NCI-H446 (cell line): ENCODE measurements at regions not wholly inside any gene's neighbourhood (a gene's known extent, or its start where the extent isn't known, plus 50 kb on each side); places are given as distances from the start of the nearest gene placed in this dataset.

Source experiments
- DNase-seq, 2 experiments: peaks; one replicate each; lab custom pipeline; 2025; lab: John Stamatoyannopoulos, UW

- DNase-seq, result no peak
Measured at GRCh38 chr13:59533561-59534555, 629.9 kb downstream of the DIAPH3 start.

DNA sequence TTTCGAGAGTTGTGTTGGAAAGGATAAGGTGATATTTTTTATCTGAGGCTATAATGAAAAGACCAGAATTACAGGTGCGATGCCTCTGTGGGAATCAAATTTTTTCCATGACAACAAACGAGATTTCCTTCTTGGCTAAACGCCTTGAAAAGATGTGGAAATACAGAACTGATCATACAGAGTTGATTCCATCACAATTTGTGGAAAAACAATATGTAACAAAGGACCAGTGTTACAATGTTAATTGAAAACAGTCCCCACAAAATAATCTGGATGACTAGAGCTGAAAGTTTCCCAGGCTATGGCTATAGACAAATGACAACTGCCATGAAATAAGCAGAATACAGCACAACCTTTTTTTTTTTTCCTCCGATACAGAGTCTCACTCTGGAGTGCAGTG is 628.9 kb downstream of the DIAPH3 start:
- DNase-seq, result no peak

- DNase-seq, result no peak
Measured at GRCh38 chr13:59537500-59537899, 626.2 kb downstream of the DIAPH3 start.

- DNase-seq, result no peak
Measured at GRCh38 chr13:59538512-59538911, 625.2 kb downstream of the DIAPH3 start.

GRCh38 chr13:59542303-59542702 is 621.4 kb downstream of the DIAPH3 start:
- DNase-seq, result no peak

GRCh38 chr13:59543418-59543817 is 620.3 kb downstream of the DIAPH3 start:
- DNase-seq, result no peak

DNA sequence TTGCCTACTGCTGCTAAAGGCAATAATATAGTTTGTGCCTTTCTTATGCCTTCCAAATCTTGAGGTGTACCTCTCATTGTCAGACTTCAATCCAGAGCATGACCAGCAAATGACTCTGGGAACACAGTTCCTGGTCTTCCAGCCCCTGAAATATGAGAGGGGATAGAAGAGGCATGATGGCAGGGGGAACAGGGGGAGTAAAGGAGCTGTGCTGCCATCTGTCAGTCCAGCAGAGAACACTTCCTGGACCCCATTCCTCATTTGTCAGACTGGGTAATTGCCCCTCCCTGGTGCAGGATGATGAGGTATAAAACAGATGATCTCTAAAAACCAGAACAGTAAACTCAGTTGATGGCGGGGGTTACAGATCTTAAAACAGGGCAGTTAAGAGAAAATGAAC is 618.7 kb downstream of the DIAPH3 start:
- DNase-seq, result no peak

- DNase-seq, result no peak
Measured at GRCh38 chr13:59546178-59546577, 617.5 kb downstream of the DIAPH3 start.

DNA sequence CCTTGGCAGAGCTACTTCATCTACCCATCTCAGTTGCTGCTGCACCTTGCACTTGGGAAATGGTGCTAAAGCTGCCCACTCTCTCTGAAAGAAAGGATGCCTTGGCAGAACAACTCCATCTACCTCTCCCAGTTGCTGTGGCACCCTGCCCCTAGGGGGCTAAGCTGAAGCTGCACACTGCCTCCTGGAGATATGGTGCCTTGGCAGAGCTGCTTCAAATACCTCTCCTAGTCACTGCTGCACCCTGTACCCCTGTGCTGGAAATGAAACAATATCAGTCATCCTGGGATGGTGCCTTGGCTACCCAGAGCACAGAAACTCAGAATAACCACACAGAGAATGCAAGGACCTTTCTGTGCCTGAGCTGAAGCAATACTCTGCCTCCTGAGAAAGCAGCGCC is 615.8 kb downstream of the DIAPH3 start:
- DNase-seq, result no peak

- DNase-seq, result no peak
Measured at GRCh38 chr13:59562924-59563323, 600.8 kb downstream of the DIAPH3 start.

DNA sequence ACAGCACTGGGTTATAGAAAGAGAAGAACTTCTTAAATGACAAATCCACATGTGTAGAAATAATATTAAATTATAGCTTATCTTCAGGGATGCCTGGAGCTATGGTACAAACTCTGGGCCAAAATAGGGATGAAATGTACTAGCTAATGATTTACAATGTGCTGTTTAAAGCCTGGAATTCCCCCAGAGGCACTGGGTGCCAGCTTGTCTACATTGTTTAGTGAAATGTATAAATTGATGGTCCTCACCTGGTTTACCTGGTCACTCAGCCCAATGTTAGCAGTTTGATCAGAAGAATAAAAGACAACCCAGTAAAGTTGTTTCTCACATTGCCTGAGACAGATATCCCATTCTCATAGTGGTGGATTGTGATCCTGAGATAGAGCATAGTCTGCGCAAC is 597.2 kb downstream of the DIAPH3 start:
- DNase-seq, result no peak

DNA sequence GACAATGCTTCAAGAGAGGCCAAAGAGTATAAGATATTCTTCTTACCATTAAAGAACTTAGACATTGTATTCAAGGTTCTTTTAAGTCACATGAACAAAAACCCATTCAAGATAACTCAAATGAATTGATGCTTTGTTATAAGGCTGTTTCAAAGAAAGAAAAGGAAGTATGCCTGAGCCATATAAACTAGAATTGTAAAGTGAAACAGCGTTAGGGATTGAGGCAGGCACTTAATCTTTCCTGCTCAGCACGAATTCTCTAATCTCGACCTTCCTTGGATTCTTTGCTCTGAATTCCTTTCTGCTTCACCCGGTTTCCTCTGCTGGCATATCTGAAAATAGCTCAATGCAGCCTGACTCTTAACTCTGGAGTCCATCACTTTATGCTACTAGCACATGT is 595.4 kb downstream of the DIAPH3 start:
- DNase-seq, result no peak

GRCh38 chr13:59570204-59570603 is 593.5 kb downstream of the DIAPH3 start:
- DNase-seq, result no peak

GRCh38 chr13:59584101-59584500 is 579.6 kb downstream of the DIAPH3 start:
- no peak for DNase-seq

GRCh38 chr13:59584761-59585670 is 578.7 kb downstream of the DIAPH3 start:
- no peak for DNase-seq

DNA sequence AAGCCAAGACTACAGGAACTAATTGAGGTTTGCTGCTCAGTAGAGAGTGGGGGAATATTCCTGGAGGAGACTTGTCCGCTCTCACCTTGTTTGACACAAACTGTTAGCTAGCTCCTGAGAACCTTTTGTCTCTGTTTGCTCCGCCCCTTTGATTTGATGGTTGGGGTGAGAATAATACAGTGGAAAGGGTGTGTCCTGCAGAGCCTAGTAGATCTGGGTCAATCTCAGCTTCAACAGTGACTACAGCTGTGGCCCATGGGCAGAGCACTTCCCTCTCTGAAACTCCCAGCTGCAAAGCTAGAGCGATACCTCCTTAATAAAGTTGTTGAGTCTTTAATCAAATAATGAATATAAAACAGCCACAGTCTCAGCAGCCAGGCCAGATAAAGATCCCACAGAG is 576.7 kb downstream of the DIAPH3 start:
- no peak for DNase-seq

DNA sequence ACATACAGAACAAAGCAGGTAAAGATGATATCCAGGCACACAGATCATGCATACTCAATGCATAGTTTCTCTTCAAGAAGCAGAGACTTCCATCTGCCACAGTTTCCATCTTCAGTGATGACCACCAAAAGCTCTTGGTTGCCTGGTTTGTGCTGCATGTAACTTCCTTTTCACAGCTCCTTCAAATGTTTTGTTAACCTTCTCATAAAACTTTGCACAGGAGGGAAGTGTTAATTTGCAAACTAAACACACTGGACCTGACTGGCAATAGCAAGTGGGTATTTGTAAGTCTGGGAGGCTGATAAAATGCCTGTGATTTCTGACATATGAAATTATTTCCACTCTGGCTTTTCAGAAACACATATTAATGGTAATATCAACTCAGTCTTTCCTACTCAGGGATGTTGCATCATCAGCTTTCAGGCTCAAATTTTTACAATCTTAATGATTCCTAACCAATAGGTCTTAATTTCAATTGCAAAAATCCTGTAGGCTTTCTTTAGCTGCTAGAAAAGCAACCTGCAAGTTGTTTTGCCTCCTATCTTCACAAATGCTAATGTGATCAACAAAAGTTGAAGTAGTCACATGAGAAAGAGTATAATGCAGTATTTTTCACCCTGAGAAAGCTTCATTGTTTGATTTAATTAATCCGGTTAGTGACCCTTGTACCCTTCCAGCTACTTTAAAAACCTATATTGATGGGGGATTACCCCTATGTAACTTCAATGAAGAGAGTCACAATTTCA is 575.6 kb downstream of the DIAPH3 start:
- DNase-seq, result no peak

GRCh38 chr13:59588717-59589067 is 575.0 kb downstream of the DIAPH3 start:
- no peak for DNase-seq

- DNase-seq, result no peak
Measured at GRCh38 chr13:59601993-59602392, 561.7 kb downstream of the DIAPH3 start.

- DNase-seq, result no peak
Measured at GRCh38 chr13:59603646-59604045, 560.1 kb downstream of the DIAPH3 start.

- no peak for DNase-seq
Measured at GRCh38 chr13:59607172-59607571, 556.6 kb downstream of the DIAPH3 start.

GRCh38 chr13:59607780-59608233 is 555.9 kb downstream of the DIAPH3 start:
- no peak for DNase-seq
